GM23338 (cell line): ENCODE measurements at regions not wholly inside any gene's neighbourhood (a gene's known extent, or its start where the extent isn't known, plus 50 kb on each side); places are given as distances from the start of the nearest gene placed in this dataset.

Source experiments
- ATAC-seq: fragments of 200-7000 bp; cut with Tn5 transposase; 3 replicates; pipeline ENCODE4 v1.9.1; 2020
- DNase-seq: peaks from one replicate; pipeline ENCODE4 v3.0.0-alpha.2; 2015; ENCODE audit warnings: low spot score
- H2AFZ ChIP-seq: fragments of 200-600 bp; sonication (generic); 2 replicates; pipeline ENCODE4 v1.8.0; 2016; ENCODE audit warnings: antibody characterized with exemption, mild to moderate bottlenecking, moderate library complexity
- H3F3A ChIP-seq: fragments of 200-600 bp; sonication (generic); replicated peaks from 2 replicates; pipeline ENCODE4 v1.8.0; 2017; ENCODE audit warnings: antibody characterized with exemption, mixed run types, low read depth
- H3K27ac ChIP-seq: fragments of 200-600 bp; sonication (generic); 2 replicates; pipeline ENCODE4 v1.6.1; 2016; ENCODE audit warnings: low read depth
- H3K27me3 ChIP-seq: fragments of 200-600 bp; sonication (generic); 2 replicates; pipeline ENCODE4 v1.8.0; 2016; ENCODE audit warnings: mild to moderate bottlenecking, mixed run types, moderate library complexity; ENCODE audit not compliant: insufficient read depth
- H3K36me3 ChIP-seq: fragments of 200-600 bp; sonication (generic); 2 replicates; pipeline ENCODE4 v1.8.0; 2016; ENCODE audit warnings: mild to moderate bottlenecking; ENCODE audit not compliant: insufficient read depth
- H3K4me1 ChIP-seq: fragments of 200-600 bp; sonication (generic); 2 replicates; pipeline ENCODE4 v1.8.0; 2016; ENCODE audit warnings: mild to moderate bottlenecking, moderate library complexity; ENCODE audit not compliant: insufficient read depth
- H3K4me2 ChIP-seq: fragments of 200-600 bp; sonication (generic); 2 replicates; pipeline ENCODE4 v1.7.1; 2017; ENCODE audit warnings: mixed run types
- H3K4me3 ChIP-seq: fragments of 200-600 bp; sonication (generic); 2 replicates; pipeline ENCODE4 v1.6.1; 2016; ENCODE audit warnings: mixed run types
- H3K79me2 ChIP-seq: fragments of 200-600 bp; sonication (generic); replicated peaks from 2 replicates; pipeline ENCODE4 v1.8.0; 2017; ENCODE audit warnings: mild to moderate bottlenecking; ENCODE audit not compliant: insufficient read depth
- H3K9me2 ChIP-seq: fragments of 200-600 bp; sonication (generic); 2 replicates; pipeline ENCODE4 v1.8.0; 2017; ENCODE audit not compliant: insufficient read depth
- H4K20me1 ChIP-seq: fragments of 200-600 bp; sonication (generic); replicated peaks from 2 replicates; pipeline ENCODE4 v1.8.0; 2017; ENCODE audit warnings: mild to moderate bottlenecking; ENCODE audit not compliant: insufficient read depth
- H3K27ac Mint-ChIP-seq: 2 replicates; pipeline ENCODE4 v1.8.0; 2020; ENCODE audit warnings: inconsistent platforms, mild to moderate bottlenecking, moderate library complexity, mixed read lengths
- H3K27me3 Mint-ChIP-seq: 3 replicates; pipeline ENCODE4 v1.8.0; 2022; ENCODE audit warnings: low read depth, mild to moderate bottlenecking, moderate library complexity, mixed read lengths, inconsistent platforms; ENCODE audit not compliant: insufficient read depth, poor library complexity
- H3K36me3 Mint-ChIP-seq: 3 replicates; pipeline ENCODE4 v1.8.0; 2021; ENCODE audit warnings: low read depth, mild to moderate bottlenecking, inconsistent platforms, moderate library complexity, mixed read lengths
- H3K4me1 Mint-ChIP-seq: 3 replicates; pipeline ENCODE4 v1.8.0; 2020; ENCODE audit warnings: mild to moderate bottlenecking, inconsistent platforms, mixed read lengths
- H3K4me3 Mint-ChIP-seq: 3 replicates; pipeline ENCODE4 v1.8.0; 2021; ENCODE audit warnings: moderate library complexity, mild to moderate bottlenecking, inconsistent platforms, mixed read lengths
- H3K9me3 Mint-ChIP-seq: 3 replicates; pipeline ENCODE4 v1.8.0; 2020; ENCODE audit warnings: moderate library complexity, mild to moderate bottlenecking, inconsistent platforms, mixed read lengths
- CREB1 ChIP-seq: fragments of 250-450 bp; sonication (Bioruptor Pico); IDR thresholded peaks from 2 replicates; pipeline ENCODE4 v1.5.0; 2020; ENCODE audit warnings: low read depth, mild to moderate bottlenecking, moderate library complexity
- CTCF ChIP-seq, 2 experiments: fragments of 200-600 bp in 1 of 2; sonication (generic) in 1 of 2; conservative IDR thresholded peaks; 2 replicates each; pipeline versions ENCODE4 v1.5.1 to v1.6.1; 2016 to 2017; ENCODE audit warnings: antibody characterized with exemption in 2 of 2, low read depth in 2 of 2, mild to moderate bottlenecking in 2 of 2, moderate library complexity in 1 of 2
- EZH2 ChIP-seq: fragments of 200-600 bp; sonication (generic); IDR thresholded peaks from one replicate; pipeline ENCODE4 v1.8.0; 2017; ENCODE audit warnings: antibody characterized with exemption, mild to moderate bottlenecking, low read depth; ENCODE audit not compliant: unreplicated experiment
- EZH2phosphoT487 ChIP-seq: fragments of 200-600 bp; sonication (generic); IDR thresholded peaks from one replicate; pipeline ENCODE4 v1.8.1; 2018; ENCODE audit warnings: antibody characterized with exemption; ENCODE audit not compliant: unreplicated experiment
- JUNB ChIP-seq: IDR thresholded peaks from one replicate; pipeline ENCODE4 v1.6.1; 2016; ENCODE audit warnings: antibody characterized with exemption; ENCODE audit not compliant: unreplicated experiment
- NANOG ChIP-seq: IDR thresholded peaks from 2 replicates; pipeline ENCODE4 v1.6.1; 2016; ENCODE audit warnings: antibody characterized with exemption, borderline replicate concordance
- POLR2AphosphoS5 ChIP-seq: IDR thresholded peaks from 2 replicates; pipeline ENCODE4 v1.6.1; 2016; ENCODE audit warnings: antibody characterized with exemption, low read depth
- STAT1 ChIP-seq: IDR thresholded peaks from one replicate; pipeline ENCODE4 v1.6.1; 2016; ENCODE audit warnings: antibody characterized with exemption; ENCODE audit not compliant: unreplicated experiment
- ZNF114 ChIP-seq: fragments of 250-450 bp; sonication (Bioruptor Pico); IDR thresholded peaks from 2 replicates; pipeline ENCODE4 v1.5.0; 2020; ENCODE audit warnings: mild to moderate bottlenecking, moderate library complexity
- ZNF331 ChIP-seq: fragments of 250-450 bp; sonication (Bioruptor Pico); IDR thresholded peaks from 2 replicates; pipeline ENCODE4 v1.5.0; 2020; ENCODE audit warnings: low read depth, mild to moderate bottlenecking, moderate library complexity
- ZNF462 ChIP-seq: fragments of 250-450 bp; sonication (Bioruptor Pico); IDR thresholded peaks from 2 replicates; pipeline ENCODE4 v1.5.0; 2020; ENCODE audit warnings: mild to moderate bottlenecking, moderate library complexity
- TF ChIP-seq, protein P1 (sequence below): IDR thresholded peaks from 2 replicates; pipeline ENCODE4 v1.6.1; 2016; ENCODE audit warnings: antibody characterized with exemption
- TF ChIP-seq, protein P2 (sequence below): IDR thresholded peaks from one replicate; pipeline ENCODE4 v1.6.1; 2018; ENCODE audit warnings: antibody characterized with exemption; ENCODE audit not compliant: unreplicated experiment

DNA sequence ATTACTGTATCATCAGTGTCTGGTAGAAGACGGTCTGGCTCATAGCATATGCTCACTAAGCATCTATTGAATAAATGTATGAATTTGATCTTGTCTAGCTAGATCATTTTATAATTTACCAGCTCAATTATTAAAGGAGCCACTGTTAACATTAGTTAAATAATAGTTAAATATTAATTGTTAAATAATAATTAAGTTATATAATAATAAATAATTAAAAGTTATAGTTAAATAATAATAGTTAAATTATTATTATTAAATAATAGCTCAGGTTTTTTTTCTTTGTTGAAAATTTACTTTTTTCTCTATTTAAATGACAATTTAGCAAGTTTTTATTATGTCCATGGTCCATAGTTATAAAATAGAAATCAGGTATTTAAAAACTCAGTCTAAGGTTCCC, 274.4 kb downstream of the OXSM start:
- H3K9me3 Mint-ChIP-seq, result no peaks in the 10 kb centered on the region
- ATAC-seq (no peak), DNase-seq (no peak)
- no peak overlapping the region for H3K27ac ChIP-seq
- TF ChIP-seq NANOG, result no peak
- TF ChIP-seq CTCF (conservative IDR thresholded peaks at IDR 0.05; ENCODE audit: low read depth in 2 of 2), result no peak
- TF ChIP-seq ZNF114, result no peak
- TF ChIP-seq POLR2AphosphoS5, result no peak
- no peak for TF ChIP-seq JUNB
- TF ChIP-seq STAT1, result no peak
- TF ChIP-seq ZNF462, result no peak
- no peak for TF ChIP-seq CREB1 (CRISPR knock-in tag)
- TF ChIP-seq ZNF331 (CRISPR knock-in tag), result no peak
- TF ChIP-seq EZH2phosphoT487, result no peak
- TF ChIP-seq, protein P1, sequence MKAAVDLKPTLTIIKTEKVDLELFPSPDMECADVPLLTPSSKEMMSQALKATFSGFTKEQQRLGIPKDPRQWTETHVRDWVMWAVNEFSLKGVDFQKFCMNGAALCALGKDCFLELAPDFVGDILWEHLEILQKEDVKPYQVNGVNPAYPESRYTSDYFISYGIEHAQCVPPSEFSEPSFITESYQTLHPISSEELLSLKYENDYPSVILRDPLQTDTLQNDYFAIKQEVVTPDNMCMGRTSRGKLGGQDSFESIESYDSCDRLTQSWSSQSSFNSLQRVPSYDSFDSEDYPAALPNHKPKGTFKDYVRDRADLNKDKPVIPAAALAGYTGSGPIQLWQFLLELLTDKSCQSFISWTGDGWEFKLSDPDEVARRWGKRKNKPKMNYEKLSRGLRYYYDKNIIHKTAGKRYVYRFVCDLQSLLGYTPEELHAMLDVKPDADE, result no peak
- TF ChIP-seq EZH2, result no peak
- TF ChIP-seq, protein P2, sequence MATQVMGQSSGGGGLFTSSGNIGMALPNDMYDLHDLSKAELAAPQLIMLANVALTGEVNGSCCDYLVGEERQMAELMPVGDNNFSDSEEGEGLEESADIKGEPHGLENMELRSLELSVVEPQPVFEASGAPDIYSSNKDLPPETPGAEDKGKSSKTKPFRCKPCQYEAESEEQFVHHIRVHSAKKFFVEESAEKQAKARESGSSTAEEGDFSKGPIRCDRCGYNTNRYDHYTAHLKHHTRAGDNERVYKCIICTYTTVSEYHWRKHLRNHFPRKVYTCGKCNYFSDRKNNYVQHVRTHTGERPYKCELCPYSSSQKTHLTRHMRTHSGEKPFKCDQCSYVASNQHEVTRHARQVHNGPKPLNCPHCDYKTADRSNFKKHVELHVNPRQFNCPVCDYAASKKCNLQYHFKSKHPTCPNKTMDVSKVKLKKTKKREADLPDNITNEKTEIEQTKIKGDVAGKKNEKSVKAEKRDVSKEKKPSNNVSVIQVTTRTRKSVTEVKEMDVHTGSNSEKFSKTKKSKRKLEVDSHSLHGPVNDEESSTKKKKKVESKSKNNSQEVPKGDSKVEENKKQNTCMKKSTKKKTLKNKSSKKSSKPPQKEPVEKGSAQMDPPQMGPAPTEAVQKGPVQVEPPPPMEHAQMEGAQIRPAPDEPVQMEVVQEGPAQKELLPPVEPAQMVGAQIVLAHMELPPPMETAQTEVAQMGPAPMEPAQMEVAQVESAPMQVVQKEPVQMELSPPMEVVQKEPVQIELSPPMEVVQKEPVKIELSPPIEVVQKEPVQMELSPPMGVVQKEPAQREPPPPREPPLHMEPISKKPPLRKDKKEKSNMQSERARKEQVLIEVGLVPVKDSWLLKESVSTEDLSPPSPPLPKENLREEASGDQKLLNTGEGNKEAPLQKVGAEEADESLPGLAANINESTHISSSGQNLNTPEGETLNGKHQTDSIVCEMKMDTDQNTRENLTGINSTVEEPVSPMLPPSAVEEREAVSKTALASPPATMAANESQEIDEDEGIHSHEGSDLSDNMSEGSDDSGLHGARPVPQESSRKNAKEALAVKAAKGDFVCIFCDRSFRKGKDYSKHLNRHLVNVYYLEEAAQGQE, result no peak
- peaks cover 3% of the 10 kb centered on the region; the same call in 2 of the 3 replicates for H3K4me1 Mint-ChIP-seq
- no peak overlapping the region for H3K4me2 ChIP-seq
- no peaks in the 10 kb centered on the region for H3K79me2 ChIP-seq
- H3K36me3 ChIP-seq, result no peaks in the 10 kb centered on the region
- H2AFZ ChIP-seq, result no peak overlapping the region
- H3K27ac Mint-ChIP-seq, result no peak overlapping the region
- H3K9me2 ChIP-seq, result no peaks in the 10 kb centered on the region
- no peaks in the 10 kb centered on the region for H3K4me1 ChIP-seq
- no peak overlapping the region for H3K4me3 Mint-ChIP-seq
- H3K4me3 ChIP-seq, result no peak overlapping the region
- no peaks in the 10 kb centered on the region for H3K27me3 Mint-ChIP-seq
- H4K20me1 ChIP-seq, result no peaks in the 10 kb centered on the region
- no peaks in the 10 kb centered on the region for H3K27me3 ChIP-seq
- no peaks in the 10 kb centered on the region for H3K36me3 Mint-ChIP-seq
- no peaks in the 10 kb centered on the region for H3F3A ChIP-seq
